Mesendoderm (in vitro differentiated cells): ENCODE measurements at regions not wholly inside any gene's neighbourhood (a gene's known extent, or its start where the extent isn't known, plus 50 kb on each side); places are given as distances from the start of the nearest gene placed in this dataset.

ENCODE experiments used
- DNase-seq: peaks from one replicate; pipeline ENCODE4 v3.0.0; 2013
- H2AK5ac ChIP-seq: 2 replicates; pipeline ENCODE4 v1.6.1; 2013; ENCODE audit warnings: low read length, inconsistent platforms
- H2BK120ac ChIP-seq: 2 replicates; pipeline ENCODE4 v1.6.1; 2013; ENCODE audit warnings: low read depth, mild to moderate bottlenecking, low read length, moderate library complexity, mixed read lengths
- H2BK15ac ChIP-seq: replicated peaks from 2 replicates; pipeline ENCODE4 v1.6.1; 2013; ENCODE audit warnings: low read depth, mild to moderate bottlenecking, moderate library complexity
- H2BK5ac ChIP-seq: 2 replicates; pipeline ENCODE4 v1.6.1; 2013; ENCODE audit warnings: low read length, inconsistent platforms
- H3K18ac ChIP-seq: 2 replicates; pipeline ENCODE4 v1.6.1; 2013; ENCODE audit warnings: mild to moderate bottlenecking, low read length, mixed read lengths
- H3K23ac ChIP-seq: one replicate; pipeline ENCODE4 v1.6.1; 2013; ENCODE audit warnings: low read length
- H3K27ac ChIP-seq: 2 replicates; pipeline ENCODE4 v1.5.1; 2013; ENCODE audit warnings: low read depth, mild to moderate bottlenecking, inconsistent platforms, low read length, moderate library complexity
- H3K27me3 ChIP-seq: 2 replicates; pipeline ENCODE4 v1.6.1; 2013; ENCODE audit warnings: low read length, control low read depth, mild to moderate bottlenecking, inconsistent platforms; ENCODE audit not compliant: insufficient read depth, poor library complexity
- H3K36me3 ChIP-seq: 2 replicates; pipeline ENCODE4 v1.6.1; 2013; ENCODE audit warnings: low read length, inconsistent platforms; ENCODE audit not compliant: control insufficient read depth, insufficient read depth
- H3K4ac ChIP-seq: one replicate; pipeline ENCODE4 v1.6.1; 2013; ENCODE audit warnings: low read depth, mild to moderate bottlenecking, low read length, moderate library complexity
- H3K4me1 ChIP-seq: 2 replicates; pipeline ENCODE4 v1.6.1; 2013; ENCODE audit warnings: low read depth, low read length, inconsistent platforms; ENCODE audit not compliant: control insufficient read depth
- H3K4me2 ChIP-seq: 2 replicates; pipeline ENCODE4 v1.6.1; 2013; ENCODE audit warnings: low read length
- H3K4me3 ChIP-seq: 2 replicates; pipeline ENCODE4 v1.5.1; 2013; ENCODE audit warnings: mild to moderate bottlenecking, low read length
- H3K56ac ChIP-seq: one replicate; pipeline ENCODE4 v1.6.1; 2013; ENCODE audit warnings: low read length
- H3K79me1 ChIP-seq: 2 replicates; pipeline ENCODE4 v1.6.1; 2013; ENCODE audit warnings: low read length, inconsistent platforms
- H3K79me2 ChIP-seq: 2 replicates; pipeline ENCODE4 v1.6.1; 2013; ENCODE audit warnings: mild to moderate bottlenecking, low read length; ENCODE audit not compliant: control insufficient read depth, insufficient read depth
- H3K9ac ChIP-seq: 2 replicates; pipeline ENCODE4 v1.6.1; 2013; ENCODE audit warnings: low read length, inconsistent platforms
- H4K5ac ChIP-seq: one replicate; pipeline ENCODE4 v1.6.1; 2013; ENCODE audit warnings: low read length
- H4K8ac ChIP-seq: one replicate; pipeline ENCODE4 v1.6.1; 2013; ENCODE audit warnings: low read depth, mild to moderate bottlenecking, control low read depth, low read length, moderate library complexity
- WGBS: extraction: QIAGEN DNeasy Blood & Tissue Kit; methylation state at CpG from one replicate; pipeline ENCODE4 v1.1.7; 2013; ENCODE audit warnings: low lambda C conversion rate, missing lambda C conversion rate; ENCODE audit not compliant: insufficient coverage; ENCODE audit errors: extremely low coverage; 5-methylcytosine and 5-hydroxymethylcytosine counted together

- peak; percentile 63 for DNase-seq
- Histone ChIP-seq H3K4me1 (no peaks in the 10 kb centered on the region), H3K18ac (no peak overlapping the region), H3K23ac (no peak overlapping the region), H2BK15ac (no peak overlapping the region), H3K36me3 (no peaks in the 10 kb centered on the region), H3K56ac (no peak overlapping the region), H3K27ac (no peak overlapping the region), H4K5ac (no peak overlapping the region), H3K4me3 (no peak overlapping the region), H3K4me2 (no peak overlapping the region), H2BK5ac (no peak overlapping the region), H3K79me2 (no peaks in the 10 kb centered on the region), H2BK120ac (no peak overlapping the region), H3K9ac (no peak overlapping the region), H2AK5ac (no peak overlapping the region), H3K27me3 (no peaks in the 10 kb centered on the region), H3K79me1 (no peaks in the 10 kb centered on the region), H3K4ac (no peak overlapping the region), H4K8ac (no peak overlapping the region)
- WGBS, result no CpG with 5 or more reads among the region's 2 CpGs
Measured at GRCh38 chr10:58894929-58895328, 281.5 kb upstream of the PHYHIPL start.

- Histone ChIP-seq H3K18ac (no peak overlapping the region), H3K56ac (no peak overlapping the region), H3K4me1 (no peaks in the 10 kb centered on the region), H3K9ac (no peak overlapping the region), H3K79me1 (no peaks in the 10 kb centered on the region), H3K36me3 (no peaks in the 10 kb centered on the region), H2BK5ac (no peak overlapping the region), H3K27ac (no peak overlapping the region), H4K5ac (no peak overlapping the region), H3K23ac (no peak overlapping the region), H3K27me3 (no peaks in the 10 kb centered on the region), H3K4me3 (no peak overlapping the region), H4K8ac (no peak overlapping the region), H2BK120ac (no peak overlapping the region), H2AK5ac (no peak overlapping the region), H2BK15ac (no peak overlapping the region), H3K4ac (no peak overlapping the region), H3K4me2 (no peak overlapping the region), H3K79me2 (no peaks in the 10 kb centered on the region)
- DNase-seq, result no peak
- WGBS, result no CpG with 5 or more reads among the region's 1 CpG
Measured at GRCh38 chr10:58896229-58896628, 280.2 kb upstream of the PHYHIPL start.

DNA sequence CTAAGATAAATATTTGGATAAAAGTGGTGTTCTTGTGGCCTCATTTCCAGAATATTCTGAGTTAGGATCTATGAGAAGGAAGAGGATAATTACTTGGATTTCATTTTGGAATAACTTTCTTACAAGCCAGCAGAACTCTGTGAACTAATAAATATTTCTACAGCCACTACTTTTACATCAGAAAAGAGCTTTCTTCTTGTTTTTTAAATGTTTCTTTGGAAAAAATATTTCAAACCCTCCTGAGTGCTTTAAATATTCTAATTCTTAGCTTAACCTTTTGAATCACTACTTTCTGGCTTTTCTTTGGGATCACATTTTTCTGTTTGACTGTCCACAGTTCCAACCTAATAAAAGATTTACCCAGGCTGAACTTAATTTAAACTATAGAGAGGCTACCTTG, 279.2 kb upstream of the PHYHIPL start:
- Histone ChIP-seq H4K8ac (no peak overlapping the region), H3K9ac (no peak overlapping the region), H3K79me1 (no peaks in the 10 kb centered on the region), H3K56ac (no peak overlapping the region), H3K4me2 (no peak overlapping the region), H3K36me3 (no peaks in the 10 kb centered on the region), H3K4me1 (no peaks in the 10 kb centered on the region), H3K18ac (no peak overlapping the region), H3K79me2 (no peaks in the 10 kb centered on the region), H3K27ac (no peak overlapping the region), H2BK5ac (no peak overlapping the region), H3K23ac (no peak overlapping the region), H2BK15ac (no peak overlapping the region), H2AK5ac (no peak overlapping the region), H3K4me3 (no peak overlapping the region), H4K5ac (no peak overlapping the region), H2BK120ac (no peak overlapping the region), H3K27me3 (no peaks in the 10 kb centered on the region), H3K4ac (no peak overlapping the region)
- DNase-seq, result no peak

GRCh38 chr10:58897708-58898107, 278.7 kb upstream of the PHYHIPL start:
- no peaks in the 10 kb centered on the region for H3K27me3 ChIP-seq
- H4K8ac ChIP-seq, result no peak overlapping the region
- H3K56ac ChIP-seq, result no peak overlapping the region
- H3K4me1 ChIP-seq, result no peaks in the 10 kb centered on the region
- H3K4me3 ChIP-seq, result no peak overlapping the region
- no peak overlapping the region for H3K4ac ChIP-seq
- no peak overlapping the region for H4K5ac ChIP-seq
- no peak overlapping the region for H3K27ac ChIP-seq
- no peak overlapping the region for H2BK15ac ChIP-seq
- H3K23ac ChIP-seq, result no peak overlapping the region
- no peaks in the 10 kb centered on the region for H3K79me1 ChIP-seq
- H2AK5ac ChIP-seq, result no peak overlapping the region
- H3K18ac ChIP-seq, result no peak overlapping the region
- H3K36me3 ChIP-seq, result no peaks in the 10 kb centered on the region
- no peak overlapping the region for H2BK120ac ChIP-seq
- H3K9ac ChIP-seq, result no peak overlapping the region
- H3K79me2 ChIP-seq, result no peaks in the 10 kb centered on the region
- no peak overlapping the region for H3K4me2 ChIP-seq
- no peak for DNase-seq
- no peak overlapping the region for H2BK5ac ChIP-seq

GRCh38 chr10:58898854-58899573, 277.4 kb upstream of the PHYHIPL start:
- Histone ChIP-seq H3K79me1 (no peaks in the 10 kb centered on the region), H4K8ac (no peak overlapping the region), H3K4me2 (no peak overlapping the region), H2BK15ac (no peak overlapping the region), H3K4me3 (no peak overlapping the region), H3K4me1 (no peaks in the 10 kb centered on the region), H3K18ac (no peak overlapping the region), H2BK5ac (no peak overlapping the region), H3K23ac (no peak overlapping the region), H3K27me3 (no peaks in the 10 kb centered on the region), H3K56ac (no peak overlapping the region), H4K5ac (no peak overlapping the region), H3K79me2 (no peaks in the 10 kb centered on the region), H3K27ac (no peak overlapping the region), H3K4ac (no peak overlapping the region), H2AK5ac (no peak overlapping the region), H2BK120ac (no peak overlapping the region), H3K9ac (no peak overlapping the region), H3K36me3 (no peaks in the 10 kb centered on the region)
- peak; percentile 29 for DNase-seq
- WGBS, result no CpG with 5 or more reads among the region's 5 CpGs

DNA sequence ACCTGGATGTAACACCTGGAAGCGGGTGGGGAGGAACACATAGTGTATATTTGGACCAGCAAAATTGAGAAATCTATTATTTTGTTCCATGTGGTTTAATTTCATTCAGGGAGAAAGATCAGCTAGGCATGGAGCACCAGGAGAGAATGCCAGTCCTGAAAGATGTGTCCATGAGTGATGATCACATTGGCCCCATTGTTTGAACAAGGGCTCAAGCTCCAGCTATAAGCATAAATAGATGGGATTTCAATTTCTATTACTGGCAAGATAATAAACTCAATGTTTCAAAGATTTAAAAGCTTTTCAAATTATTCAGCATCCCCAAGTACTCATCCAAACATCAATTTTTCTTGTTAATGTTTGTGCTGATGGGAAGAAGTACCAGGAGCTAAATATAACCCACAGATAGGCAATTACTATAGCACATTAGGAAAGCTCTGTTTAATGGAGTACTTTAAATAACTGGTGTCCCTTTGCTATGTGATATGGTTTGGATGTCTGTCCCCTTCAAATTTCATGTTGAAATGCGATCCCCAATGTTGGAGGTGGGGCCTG, 275.3 kb upstream of the PHYHIPL start:
- no peak overlapping the region for H4K5ac ChIP-seq
- no peak overlapping the region for H4K8ac ChIP-seq
- no peak overlapping the region for H2AK5ac ChIP-seq
- H3K36me3 ChIP-seq, result no peaks in the 10 kb centered on the region
- no peak overlapping the region for H2BK15ac ChIP-seq
- H3K4ac ChIP-seq, result no peak overlapping the region
- DNase-seq, result no peak
- no peak overlapping the region for H3K18ac ChIP-seq
- H3K4me2 ChIP-seq, result no peak overlapping the region
- no peak overlapping the region for H3K9ac ChIP-seq
- no peak overlapping the region for H3K4me3 ChIP-seq
- H3K56ac ChIP-seq, result no peak overlapping the region
- WGBS, result no CpG with 5 or more reads among the region's 2 CpGs
- H3K79me2 ChIP-seq, result no peaks in the 10 kb centered on the region
- H2BK5ac ChIP-seq, result no peak overlapping the region
- no peaks in the 10 kb centered on the region for H3K4me1 ChIP-seq
- H2BK120ac ChIP-seq, result no peak overlapping the region
- H3K23ac ChIP-seq, result no peak overlapping the region
- H3K27ac ChIP-seq, result no peak overlapping the region
- no peaks in the 10 kb centered on the region for H3K27me3 ChIP-seq
- no peaks in the 10 kb centered on the region for H3K79me1 ChIP-seq
